Gastrocnemius medialis (tissue), 4 donors: ENCODE measurements at regions not wholly inside any gene's neighbourhood (a gene's known extent, or its start where the extent isn't known, plus 50 kb on each side); places are given as distances from the start of the nearest gene placed in this dataset.

Experiments
- ATAC-seq, 2 donors: fragments of 150-250 bp; one replicate each; pipeline ENCODE4 v1.9.1; 2016
- DNase-seq, 2 donors: peaks; one replicate each; pipeline ENCODE4 v3.0.0-alpha.2; 2019
- H3K27ac ChIP-seq, 4 donors: fragments of 200-600 bp; sonication (generic); 1 replicate in 1 of 4; 2 replicates in 3 of 4; pipeline ENCODE4 v1.5.1; 2016 to 2018; ENCODE audit warnings: mild to moderate bottlenecking in 2 of 4, moderate library complexity in 1 of 4
- H3K27me3 ChIP-seq, 3 donors: fragments of 200-600 bp; sonication (generic) in 2 of 3; 1 replicate in 1 of 3; 2 replicates in 2 of 3; pipeline versions ENCODE4 v1.5.1 to v1.6.0; 2016 to 2019; ENCODE audit warnings: mild to moderate bottlenecking in 1 of 3, moderate library complexity in 1 of 3
- H3K36me3 ChIP-seq, 2 donors: fragments of 200-600 bp; sonication (generic) in 1 of 2; one replicate each; pipeline ENCODE4 v1.5.1; 2017 to 2018
- H3K4me1 ChIP-seq, 2 donors: fragments of 200-600 bp; sonication (generic) in 1 of 2; one replicate each; pipeline ENCODE4 v1.5.1; 2016 to 2017; ENCODE audit warnings: mild to moderate bottlenecking in 2 of 2
- H3K4me3 ChIP-seq, 4 donors: fragments of 200-600 bp; sonication (generic) in 3 of 4; 1 replicate in 1 of 4; 2 replicates in 3 of 4; pipeline ENCODE4 v1.5.1; 2016 to 2019; ENCODE audit warnings: mild to moderate bottlenecking in 2 of 4
- H3K9me3 ChIP-seq, 3 donors: fragments of 200-600 bp; sonication (generic) in 2 of 3; 1 replicate in 1 of 3; 2 replicates in 2 of 3; pipeline ENCODE4 v1.5.1; 2016 to 2019
- CTCF ChIP-seq, 5 experiments: fragments of 450-650 bp in 3 of 5; fragments of 200-600 bp in 2 of 5; sonication (generic) in 2 of 5; IDR thresholded peaks in 4 of 5; conservative IDR thresholded peaks in 1 of 5; 1 replicate in 4 of 5; 2 replicates in 1 of 5; pipeline ENCODE4 v1.5.1; 2016 to 2019; ENCODE audit warnings: antibody characterized with exemption in 5 of 5, mild to moderate bottlenecking in 3 of 5, moderate library complexity in 3 of 5
- POLR2A ChIP-seq, 2 donors: fragments of 450-650 bp; IDR thresholded peaks; one replicate each; pipeline ENCODE4 v1.6.1; 2017; ENCODE audit warnings: antibody characterized with exemption in 2 of 2, mild to moderate bottlenecking in 2 of 2, moderate library complexity in 2 of 2
- in situ Hi-C, 4 donors: fragments of 200-750 bp; cut with MboI; loops; one replicate each; pipeline versions ENCODE4 v1.15.0 to v1.8.0; 2017; ENCODE audit warnings: low sequenced_read_pairs in 4 of 4
- intact Hi-C: fragments of 100-400 bp; cut with DNase I; formaldehyde crosslinking; loops from one replicate; pipeline ENCODE4 v1.15.1; 2023; ENCODE audit warnings: low total_unique reads

- ATAC-seq (no peak), DNase-seq (no peak)
- H3K9me3 ChIP-seq: no peaks in the 10 kb centered on the region
- TF ChIP-seq CTCF (IDR thresholded peaks at IDR 0.05 in 4 of 5, conservative IDR thresholded peaks at IDR 0.05 in 1 of 5): no peak
- in situ Hi-C loops (no loop called here), intact Hi-C loops (no loop called here)
- no peaks in the 10 kb centered on the region for H3K36me3 ChIP-seq
- H3K27me3 ChIP-seq: no peaks in the 10 kb centered on the region
- H3K27ac ChIP-seq: no peak overlapping the region
- no peaks in the 10 kb centered on the region for H3K4me1 ChIP-seq
- H3K4me3 ChIP-seq: no peak overlapping the region
These were observed 222.9 kb upstream of the CDH2 start for GRCh38 chr18:28399781-28400362.

- no peak overlapping the region for H3K27ac ChIP-seq
- intact Hi-C loops (no loop called here), in situ Hi-C loops (no loop called here)
- H3K9me3 ChIP-seq: no peaks in the 10 kb centered on the region
- no peaks in the 10 kb centered on the region for H3K36me3 ChIP-seq
- no peak overlapping the region for H3K4me3 ChIP-seq
- no peaks in the 10 kb centered on the region for H3K4me1 ChIP-seq
- ATAC-seq: no peak
- H3K27me3 ChIP-seq: no peaks in the 10 kb centered on the region
- no peak for TF ChIP-seq CTCF (IDR thresholded peaks at IDR 0.05 in 4 of 5, conservative IDR thresholded peaks at IDR 0.05 in 1 of 5)
- no peak for TF ChIP-seq POLR2A (IDR thresholded peaks at IDR 0.05)
- DNase-seq: no peak
These were observed 221.5 kb upstream of the CDH2 start for GRCh38 chr18:28398471-28398870.

GRCh38 chr18:28390022-28390421 lies 213.1 kb upstream of the CDH2 start:
- in situ Hi-C loops: no loop called here

GRCh38 chr18:28382215-28382879 lies 205.4 kb upstream of the CDH2 start:
- no peak overlapping the region for H3K4me3 ChIP-seq
- H3K4me1 ChIP-seq: no peaks in the 10 kb centered on the region
- no peak for ATAC-seq
- intact Hi-C loops: no loop called here
- no peak for DNase-seq
- no peak overlapping the region for H3K27ac ChIP-seq
- no peaks in the 10 kb centered on the region for H3K36me3 ChIP-seq
- in situ Hi-C loops: no loop called here
- no peaks in the 10 kb centered on the region for H3K27me3 ChIP-seq
- H3K9me3 ChIP-seq: no peaks in the 10 kb centered on the region
- TF ChIP-seq POLR2A (IDR thresholded peaks at IDR 0.05) (no peak), CTCF (IDR thresholded peaks at IDR 0.05 in 4 of 5, conservative IDR thresholded peaks at IDR 0.05 in 1 of 5) (no peak)

More at GRCh38 chr18:28390022-28390421, 213.1 kb upstream of the CDH2 start:
- ATAC-seq: no peak
- Histone ChIP-seq H3K4me3 (no peak overlapping the region), H3K4me1 (no peaks in the 10 kb centered on the region), H3K9me3 (no peaks in the 10 kb centered on the region), H3K36me3 (no peaks in the 10 kb centered on the region), H3K27me3 (no peaks in the 10 kb centered on the region), H3K27ac (no peak overlapping the region)
- TF ChIP-seq POLR2A (IDR thresholded peaks at IDR 0.05): no peak
- no peak for TF ChIP-seq CTCF (IDR thresholded peaks at IDR 0.05 in 4 of 5, conservative IDR thresholded peaks at IDR 0.05 in 1 of 5)
- no peak for DNase-seq
- intact Hi-C loops: no loop called here

- Histone ChIP-seq H3K36me3 (no peaks in the 10 kb centered on the region), H3K27ac (no peak overlapping the region), H3K4me3 (no peak overlapping the region), H3K27me3 (no peaks in the 10 kb centered on the region), H3K9me3 (no peaks in the 10 kb centered on the region), H3K4me1 (no peaks in the 10 kb centered on the region)
- ATAC-seq (no peak), DNase-seq (no peak)
- intact Hi-C loops (no loop called here), in situ Hi-C loops (no loop called here)
- TF ChIP-seq CTCF (IDR thresholded peaks at IDR 0.05 in 4 of 5, conservative IDR thresholded peaks at IDR 0.05 in 1 of 5) (no peak), POLR2A (IDR thresholded peaks at IDR 0.05) (no peak)
These were observed 195.3 kb upstream of the CDH2 start for GRCh38 chr18:28372186-28372585.
